Mesendoderm (in vitro differentiated cells): ENCODE measurements at regions not wholly inside any gene's neighbourhood (a gene's known extent, or its start where the extent isn't known, plus 50 kb on each side); places are given as distances from the start of the nearest gene placed in this dataset.

Experiments
- DNase-seq: peaks from one replicate; pipeline ENCODE4 v3.0.0; 2013
- H2AK5ac ChIP-seq: 2 replicates; pipeline ENCODE4 v1.6.1; 2013; ENCODE audit warnings: low read length, inconsistent platforms
- H2BK120ac ChIP-seq: 2 replicates; pipeline ENCODE4 v1.6.1; 2013; ENCODE audit warnings: low read depth, mild to moderate bottlenecking, low read length, moderate library complexity, mixed read lengths
- H2BK15ac ChIP-seq: replicated peaks from 2 replicates; pipeline ENCODE4 v1.6.1; 2013; ENCODE audit warnings: low read depth, mild to moderate bottlenecking, moderate library complexity
- H2BK5ac ChIP-seq: 2 replicates; pipeline ENCODE4 v1.6.1; 2013; ENCODE audit warnings: low read length, inconsistent platforms
- H3K18ac ChIP-seq: 2 replicates; pipeline ENCODE4 v1.6.1; 2013; ENCODE audit warnings: mild to moderate bottlenecking, low read length, mixed read lengths
- H3K23ac ChIP-seq: one replicate; pipeline ENCODE4 v1.6.1; 2013; ENCODE audit warnings: low read length
- H3K27ac ChIP-seq: 2 replicates; pipeline ENCODE4 v1.5.1; 2013; ENCODE audit warnings: low read depth, mild to moderate bottlenecking, inconsistent platforms, low read length, moderate library complexity
- H3K27me3 ChIP-seq: 2 replicates; pipeline ENCODE4 v1.6.1; 2013; ENCODE audit warnings: low read length, control low read depth, mild to moderate bottlenecking, inconsistent platforms; ENCODE audit not compliant: insufficient read depth, poor library complexity
- H3K36me3 ChIP-seq: 2 replicates; pipeline ENCODE4 v1.6.1; 2013; ENCODE audit warnings: low read length, inconsistent platforms; ENCODE audit not compliant: control insufficient read depth, insufficient read depth
- H3K4ac ChIP-seq: one replicate; pipeline ENCODE4 v1.6.1; 2013; ENCODE audit warnings: low read depth, mild to moderate bottlenecking, low read length, moderate library complexity
- H3K4me1 ChIP-seq: 2 replicates; pipeline ENCODE4 v1.6.1; 2013; ENCODE audit warnings: low read depth, low read length, inconsistent platforms; ENCODE audit not compliant: control insufficient read depth
- H3K4me2 ChIP-seq: 2 replicates; pipeline ENCODE4 v1.6.1; 2013; ENCODE audit warnings: low read length
- H3K4me3 ChIP-seq: 2 replicates; pipeline ENCODE4 v1.5.1; 2013; ENCODE audit warnings: mild to moderate bottlenecking, low read length
- H3K56ac ChIP-seq: one replicate; pipeline ENCODE4 v1.6.1; 2013; ENCODE audit warnings: low read length
- H3K79me1 ChIP-seq: 2 replicates; pipeline ENCODE4 v1.6.1; 2013; ENCODE audit warnings: low read length, inconsistent platforms
- H3K79me2 ChIP-seq: 2 replicates; pipeline ENCODE4 v1.6.1; 2013; ENCODE audit warnings: mild to moderate bottlenecking, low read length; ENCODE audit not compliant: control insufficient read depth, insufficient read depth
- H3K9ac ChIP-seq: 2 replicates; pipeline ENCODE4 v1.6.1; 2013; ENCODE audit warnings: low read length, inconsistent platforms
- H4K5ac ChIP-seq: one replicate; pipeline ENCODE4 v1.6.1; 2013; ENCODE audit warnings: low read length
- H4K8ac ChIP-seq: one replicate; pipeline ENCODE4 v1.6.1; 2013; ENCODE audit warnings: low read depth, mild to moderate bottlenecking, control low read depth, low read length, moderate library complexity
- WGBS: extraction: QIAGEN DNeasy Blood & Tissue Kit; methylation state at CpG from one replicate; pipeline ENCODE4 v1.1.7; 2013; ENCODE audit warnings: low lambda C conversion rate, missing lambda C conversion rate; ENCODE audit not compliant: insufficient coverage; ENCODE audit errors: extremely low coverage; 5-methylcytosine and 5-hydroxymethylcytosine counted together

- no CpG with 5 or more reads among the region's 3 CpGs for WGBS
- DNase-seq = no peak
- Histone ChIP-seq H3K4me3 (no peak overlapping the region), H2AK5ac (no peak overlapping the region), H4K8ac (no peak overlapping the region), H2BK15ac (no peak overlapping the region), H3K4ac (no peak overlapping the region), H2BK5ac (no peak overlapping the region), H3K4me1 (no peaks in the 10 kb centered on the region), H4K5ac (no peak overlapping the region), H3K56ac (no peak overlapping the region), H3K79me1 (no peaks in the 10 kb centered on the region), H3K4me2 (no peak overlapping the region), H3K79me2 (no peaks in the 10 kb centered on the region), H3K36me3 (no peaks in the 10 kb centered on the region), H3K9ac (no peak overlapping the region), H3K18ac (no peak overlapping the region), H3K27ac (no peak overlapping the region), H2BK120ac (no peak overlapping the region), H3K23ac (no peak overlapping the region), H3K27me3 (no peaks in the 10 kb centered on the region)
These were observed 339.2 kb downstream of the FOXA2 start for GRCh38 chr20:22245139-22245538.

- no peak overlapping the region for H3K18ac ChIP-seq
These were observed 341.3 kb downstream of the FOXA2 start for GRCh38 chr20:22243067-22243466.

DNA sequence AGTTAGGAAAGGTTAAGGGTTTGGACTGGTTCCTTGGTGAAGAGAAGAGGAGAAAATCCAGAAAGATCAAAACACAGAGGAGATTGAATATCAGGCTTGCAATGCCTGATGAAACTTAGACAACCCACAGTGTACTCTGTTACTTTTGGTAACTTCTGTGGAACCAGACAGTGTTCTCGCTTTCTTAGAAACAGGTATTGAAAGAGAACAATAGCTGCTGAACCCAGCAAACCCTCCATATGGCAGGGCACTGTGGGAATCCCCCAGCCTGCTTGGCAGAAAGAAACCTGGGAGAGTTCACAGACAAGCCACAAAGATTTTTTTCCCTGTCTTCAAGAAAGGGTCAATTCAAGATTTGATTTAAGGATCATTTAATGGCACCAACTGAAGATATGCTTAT is 342.8 kb downstream of the FOXA2 start:
- Histone ChIP-seq H3K4ac (no peak overlapping the region), H2BK15ac (no peak overlapping the region), H3K23ac (no peak overlapping the region), H3K4me2 (no peak overlapping the region), H2AK5ac (no peak overlapping the region), H2BK120ac (no peak overlapping the region), H3K4me3 (no peak overlapping the region), H3K79me1 (no peaks in the 10 kb centered on the region), H2BK5ac (no peak overlapping the region), H4K5ac (no peak overlapping the region), H4K8ac (no peak overlapping the region), H3K4me1 (no peaks in the 10 kb centered on the region), H3K56ac (no peak overlapping the region), H3K18ac (no peak overlapping the region), H3K36me3 (no peaks in the 10 kb centered on the region), H3K27me3 (no peaks in the 10 kb centered on the region), H3K79me2 (no peaks in the 10 kb centered on the region), H3K27ac (no peak overlapping the region), H3K9ac (no peak overlapping the region)
- no peak for DNase-seq
- no CpG with 5 or more reads among the region's 1 CpG for WGBS

More at GRCh38 chr20:22243067-22243466, 341.3 kb downstream of the FOXA2 start:
- no peak overlapping the region for H3K4me3 ChIP-seq
- no peak overlapping the region for H3K4ac ChIP-seq
- H2BK15ac ChIP-seq = no peak overlapping the region
- H3K9ac ChIP-seq = no peak overlapping the region
- no peak overlapping the region for H4K5ac ChIP-seq
- no CpG with 5 or more reads among the region's 5 CpGs for WGBS
- H3K23ac ChIP-seq = no peak overlapping the region
- H2BK5ac ChIP-seq = no peak overlapping the region
- no peak overlapping the region for H2BK120ac ChIP-seq
- no peaks in the 10 kb centered on the region for H3K27me3 ChIP-seq
- H3K4me1 ChIP-seq = no peaks in the 10 kb centered on the region
- no peak for DNase-seq
- no peak overlapping the region for H3K27ac ChIP-seq
- no peak overlapping the region for H3K4me2 ChIP-seq
- H4K8ac ChIP-seq = no peak overlapping the region
- H3K79me1 ChIP-seq = no peaks in the 10 kb centered on the region
- no peak overlapping the region for H2AK5ac ChIP-seq
- no peaks in the 10 kb centered on the region for H3K36me3 ChIP-seq
- H3K79me2 ChIP-seq = no peaks in the 10 kb centered on the region
- H3K56ac ChIP-seq = no peak overlapping the region

- H3K4me1 ChIP-seq = no peaks in the 10 kb centered on the region
- H3K23ac ChIP-seq = no peak overlapping the region
- H3K27me3 ChIP-seq = no peaks in the 10 kb centered on the region
- H2BK120ac ChIP-seq = no peak overlapping the region
- no peak for DNase-seq
- H3K4me2 ChIP-seq = no peak overlapping the region
- no peak overlapping the region for H2BK5ac ChIP-seq
- H3K27ac ChIP-seq = no peak overlapping the region
- H3K9ac ChIP-seq = no peak overlapping the region
- no peak overlapping the region for H3K4me3 ChIP-seq
- H4K8ac ChIP-seq = no peak overlapping the region
- no peak overlapping the region for H3K56ac ChIP-seq
- H4K5ac ChIP-seq = no peak overlapping the region
- H3K36me3 ChIP-seq = no peaks in the 10 kb centered on the region
- no peaks in the 10 kb centered on the region for H3K79me1 ChIP-seq
- no peak overlapping the region for H2AK5ac ChIP-seq
- H3K79me2 ChIP-seq = no peaks in the 10 kb centered on the region
- no peak overlapping the region for H3K4ac ChIP-seq
- no peak overlapping the region for H3K18ac ChIP-seq
- no peak overlapping the region for H2BK15ac ChIP-seq
These were observed 351.4 kb downstream of the FOXA2 start for GRCh38 chr20:22232923-22233322.

GRCh38 chr20:22232473-22232872 is 351.9 kb downstream of the FOXA2 start:
- Histone ChIP-seq H3K23ac (no peak overlapping the region), H2BK5ac (no peak overlapping the region), H3K4me1 (no peaks in the 10 kb centered on the region), H3K4me2 (no peak overlapping the region), H3K4ac (no peak overlapping the region), H3K56ac (no peak overlapping the region), H4K8ac (no peak overlapping the region), H2BK15ac (no peak overlapping the region), H4K5ac (no peak overlapping the region), H3K18ac (no peak overlapping the region), H3K27me3 (no peaks in the 10 kb centered on the region), H3K27ac (no peak overlapping the region), H2BK120ac (no peak overlapping the region), H2AK5ac (no peak overlapping the region), H3K79me2 (no peaks in the 10 kb centered on the region), H3K4me3 (no peak overlapping the region), H3K36me3 (no peaks in the 10 kb centered on the region), H3K9ac (no peak overlapping the region), H3K79me1 (no peaks in the 10 kb centered on the region)
- no CpG with 5 or more reads among the region's 9 CpGs for WGBS
- no peak for DNase-seq

- no peak overlapping the region for H3K56ac ChIP-seq
- no peak overlapping the region for H3K4me2 ChIP-seq
- H3K79me2 ChIP-seq = no peaks in the 10 kb centered on the region
- H3K36me3 ChIP-seq = no peaks in the 10 kb centered on the region
- H3K27me3 ChIP-seq = no peaks in the 10 kb centered on the region
- H3K79me1 ChIP-seq = no peaks in the 10 kb centered on the region
- H3K27ac ChIP-seq = no peak overlapping the region
- H2BK5ac ChIP-seq = no peak overlapping the region
- no peak overlapping the region for H3K18ac ChIP-seq
- no peak overlapping the region for H3K23ac ChIP-seq
- H2BK120ac ChIP-seq = no peak overlapping the region
- H3K4me1 ChIP-seq = no peaks in the 10 kb centered on the region
- H2AK5ac ChIP-seq = no peak overlapping the region
- no CpG with 5 or more reads among the region's 7 CpGs for WGBS
- no peak overlapping the region for H3K4ac ChIP-seq
- no peak overlapping the region for H2BK15ac ChIP-seq
- H3K4me3 ChIP-seq = no peak overlapping the region
- H3K9ac ChIP-seq = no peak overlapping the region
- H4K5ac ChIP-seq = no peak overlapping the region
- no peak for DNase-seq
- no peak overlapping the region for H4K8ac ChIP-seq
These were observed 357.3 kb downstream of the FOXA2 start for GRCh38 chr20:22226849-22227700.
